DND-41 (cell line): ENCODE measurements at regions not wholly inside any gene's neighbourhood (a gene's known extent, or its start where the extent isn't known, plus 50 kb on each side); places are given as distances from the start of the nearest gene placed in this dataset.
"Not testable (repeated sequence)": the region's sequence is repeated elsewhere in the genome, so short reads cannot be mapped to it uniquely, and the experiment has no call there.

Experiments used
- ATAC-seq: fragments of 200-7000 bp; cut with Tn5 transposase; 3 replicates; pipeline ENCODE4 v1.9.1; 2021; ENCODE audit warnings: low read depth; ENCODE audit not compliant: insufficient read depth
- DNase-seq: peaks from one replicate; pipeline ENCODE4 v3.0.0-alpha.2; 2020
- H2AFZ ChIP-seq: 2 replicates; pipeline ENCODE4 v1.6.0; 2012; ENCODE audit warnings: low read depth, low read length
- H3K27ac ChIP-seq: 2 replicates; pipeline ENCODE4 v1.5.1; 2012; ENCODE audit warnings: low read length, inconsistent platforms
- H3K27me3 ChIP-seq: fragments of 200-600 bp; sonication (generic); 2 replicates; pipeline ENCODE4 v1.6.0; 2012; ENCODE audit warnings: low read length, mild to moderate bottlenecking, inconsistent platforms; ENCODE audit not compliant: insufficient read depth, poor library complexity
- H3K36me3 ChIP-seq: 2 replicates; pipeline ENCODE4 v1.5.1; 2012; ENCODE audit warnings: low read length, inconsistent platforms; ENCODE audit not compliant: insufficient read depth
- H3K4me1 ChIP-seq: 2 replicates; pipeline ENCODE4 v1.5.1; 2012; ENCODE audit warnings: mild to moderate bottlenecking, low read length; ENCODE audit not compliant: insufficient read depth
- H3K4me2 ChIP-seq: 2 replicates; pipeline ENCODE4 v1.6.0; 2012; ENCODE audit warnings: mild to moderate bottlenecking, moderate library complexity, low read length, inconsistent platforms; ENCODE audit not compliant: insufficient read depth
- H3K4me3 ChIP-seq, 2 experiments: fragments of 200-600 bp in 1 of 2; shearing (Covaris generic) in 1 of 2; 2 replicates each; pipeline ENCODE4 v1.5.1; 2012 to 2016; ENCODE audit warnings: inconsistent platforms in 2 of 2, low read length in 2 of 2, mild to moderate bottlenecking in 2 of 2, low read depth in 1 of 2, moderate library complexity in 1 of 2
- H3K79me2 ChIP-seq: 2 replicates; pipeline ENCODE4 v1.6.0; 2012; ENCODE audit warnings: low read length, inconsistent platforms; ENCODE audit not compliant: insufficient read depth
- H3K9ac ChIP-seq: 2 replicates; pipeline ENCODE4 v1.6.0; 2012; ENCODE audit warnings: low read depth, mild to moderate bottlenecking, inconsistent platforms, low read length, moderate library complexity
- H3K9me3 ChIP-seq: 2 replicates; pipeline ENCODE4 v1.5.1; 2012; ENCODE audit warnings: low read length, moderate library complexity, mild to moderate bottlenecking, inconsistent platforms; ENCODE audit not compliant: insufficient read depth, severe bottlenecking
- H4K20me1 ChIP-seq: 2 replicates; pipeline ENCODE4 v1.6.0; 2012; ENCODE audit warnings: low read length; ENCODE audit not compliant: insufficient read depth
- CTCF ChIP-seq: IDR thresholded peaks from 2 replicates; pipeline ENCODE4 v1.5.1; 2012; ENCODE audit warnings: borderline replicate concordance, low read length, moderate library complexity, mild to moderate bottlenecking; ENCODE audit not compliant: poor library complexity, severe bottlenecking; ENCODE audit errors: extremely low read depth
- EZH2 ChIP-seq: IDR thresholded peaks from 3 replicates; pipeline ENCODE4 v1.6.1; 2012; ENCODE audit warnings: borderline replicate concordance, low read depth, mild to moderate bottlenecking, moderate library complexity, low read length, inconsistent platforms; ENCODE audit not compliant: severe bottlenecking

- H3K27ac ChIP-seq, result no peak overlapping the region
- no peaks in the 10 kb centered on the region for H3K4me1 ChIP-seq
- H3K4me3 ChIP-seq, result no peak overlapping the region
- no peak overlapping the region for H2AFZ ChIP-seq
- TF ChIP-seq EZH2, result no peak
- no peak for TF ChIP-seq CTCF
- H3K9me3 ChIP-seq, result no peaks in the 10 kb centered on the region
- no peak for DNase-seq
- no peak for ATAC-seq
- H3K27me3 ChIP-seq, result no peaks in the 10 kb centered on the region
- H3K4me2 ChIP-seq, result no peak overlapping the region
- H4K20me1 ChIP-seq, result no peaks in the 10 kb centered on the region
- no peak overlapping the region for H3K9ac ChIP-seq
- H3K79me2 ChIP-seq, result no peaks in the 10 kb centered on the region
- H3K36me3 ChIP-seq, result no peaks in the 10 kb centered on the region
Observed at GRCh38 chr12:105897311-105897725, 241.4 kb downstream of the NUAK1 start.

- H3K4me3 ChIP-seq, H2AFZ ChIP-seq, H3K27ac ChIP-seq, H3K36me3 ChIP-seq, H3K4me2 ChIP-seq, H3K27me3 ChIP-seq, H3K9me3 ChIP-seq, H3K79me2 ChIP-seq, DNase-seq, H4K20me1 ChIP-seq, H3K9ac ChIP-seq, ATAC-seq, H3K4me1 ChIP-seq: not testable (repeated sequence)
Observed at GRCh38 chr12:105898271-105898670, 240.5 kb downstream of the NUAK1 start.

GRCh38 chr12:105899589-105899988, 239.2 kb downstream of the NUAK1 start:
- Histone ChIP-seq H3K9ac (no peak overlapping the region), H3K27me3 (no peaks in the 10 kb centered on the region), H4K20me1 (no peaks in the 10 kb centered on the region), H3K4me1 (no peaks in the 10 kb centered on the region), H3K9me3 (no peaks in the 10 kb centered on the region), H2AFZ (no peak overlapping the region), H3K4me3 (no peak overlapping the region), H3K79me2 (no peaks in the 10 kb centered on the region), H3K36me3 (no peaks in the 10 kb centered on the region), H3K4me2 (no peak overlapping the region), H3K27ac (no peak overlapping the region)
- no peak for DNase-seq
- ATAC-seq, result no peak
- no peak for TF ChIP-seq EZH2
- no peak for TF ChIP-seq CTCF

GRCh38 chr12:105906561-105906960, 232.2 kb downstream of the NUAK1 start:
- H3K36me3 ChIP-seq, result no peaks in the 10 kb centered on the region
- H3K9ac ChIP-seq, result no peak overlapping the region
- H3K9me3 ChIP-seq, result no peaks in the 10 kb centered on the region
- H3K4me2 ChIP-seq, result no peak overlapping the region
- no peak overlapping the region for H3K4me3 ChIP-seq
- no peak overlapping the region for H3K27ac ChIP-seq
- H2AFZ ChIP-seq, result no peak overlapping the region
- peaks cover 5% of the 10 kb centered on the region for H3K27me3 ChIP-seq
- no peaks in the 10 kb centered on the region for H4K20me1 ChIP-seq
- no peak for ATAC-seq
- no peaks in the 10 kb centered on the region for H3K4me1 ChIP-seq
- DNase-seq, result no peak
- TF ChIP-seq EZH2, result no peak
- TF ChIP-seq CTCF, result no peak
- H3K79me2 ChIP-seq, result no peaks in the 10 kb centered on the region
